GM18505 (cell line): ENCODE measurements at regions not wholly inside any gene's neighbourhood (a gene's known extent, or its start where the extent isn't known, plus 50 kb on each side); places are given as distances from the start of the nearest gene placed in this dataset.

ENCODE experiments used
- ATAC-seq: cut with Tn5 transposase; IDR thresholded peaks from one replicate; pipeline ENCODE4 v1.9.1; 2021; ENCODE audit not compliant: unreplicated experiment
- POLR2A ChIP-seq: IDR thresholded peaks from 4 replicates; pipeline ENCODE4 v1.6.1; 2011; ENCODE audit warnings: borderline replicate concordance; ENCODE audit not compliant: insufficient read depth, insufficient read length; ENCODE audit errors: extremely low read depth

- TF ChIP-seq POLR2A = no peak
- ATAC-seq = no peak
Measured at GRCh38 chrX:97938706-97939105, 1055.0 kb downstream of the RPA4 start.

- no peak for TF ChIP-seq POLR2A
Measured at GRCh38 chrX:97968376-97969163, 1084.9 kb downstream of the RPA4 start.

GRCh38 chrX:97984641-97985040, 1100.9 kb downstream of the RPA4 start:
- ATAC-seq = no peak

More at GRCh38 chrX:97968376-97969163, 1084.9 kb downstream of the RPA4 start:
- no peak for ATAC-seq

GRCh38 chrX:97985096-97985495, 1101.4 kb downstream of the RPA4 start:
- TF ChIP-seq POLR2A = no peak
- no peak for ATAC-seq

More at GRCh38 chrX:97984641-97985040, 1100.9 kb downstream of the RPA4 start:
- TF ChIP-seq POLR2A = no peak

GRCh38 chrX:97987979-97988378, 1104.3 kb downstream of the RPA4 start:
- no peak for ATAC-seq
- no peak for TF ChIP-seq POLR2A

GRCh38 chrX:97995834-97996233, 1112.1 kb downstream of the RPA4 start:
- no peak for TF ChIP-seq POLR2A
- no peak for ATAC-seq

GRCh38 chrX:98028691-98029090, 1145.0 kb downstream of the RPA4 start:
- no peak for ATAC-seq
- TF ChIP-seq POLR2A = no peak

GRCh38 chrX:98029861-98030260, 1146.2 kb downstream of the RPA4 start:
- ATAC-seq = no peak
- TF ChIP-seq POLR2A = no peak

- no peak for TF ChIP-seq POLR2A
- ATAC-seq = no peak
Measured at GRCh38 chrX:98057176-98057575, 1173.5 kb downstream of the RPA4 start.

- no peak for ATAC-seq
- TF ChIP-seq POLR2A = no peak
Measured at GRCh38 chrX:98065151-98065550, 1181.4 kb downstream of the RPA4 start.

- TF ChIP-seq POLR2A = no peak
- ATAC-seq = no peak
Measured at GRCh38 chrX:98067611-98068010, 1183.9 kb downstream of the RPA4 start.

- TF ChIP-seq POLR2A = no peak
- ATAC-seq = no peak
Measured at GRCh38 chrX:98068024-98068580, 1184.4 kb downstream of the RPA4 start.

- no peak for TF ChIP-seq POLR2A
- no peak for ATAC-seq
Measured at GRCh38 chrX:98071331-98071730, 1187.6 kb downstream of the RPA4 start.

GRCh38 chrX:98077440-98077839, 1193.7 kb downstream of the RPA4 start:
- TF ChIP-seq POLR2A = no peak
- ATAC-seq = no peak

GRCh38 chrX:98111684-98112083, 1228.0 kb downstream of the RPA4 start:
- TF ChIP-seq POLR2A = no peak

GRCh38 chrX:98114021-98114420, 1230.3 kb downstream of the RPA4 start:
- TF ChIP-seq POLR2A = no peak
- ATAC-seq = no peak

More at GRCh38 chrX:98111684-98112083, 1228.0 kb downstream of the RPA4 start:
- ATAC-seq = no peak
